GM12864 (cell line): ENCODE measurements at regions not wholly inside any gene's neighbourhood (a gene's known extent, or its start where the extent isn't known, plus 50 kb on each side); places are given as distances from the start of the nearest gene placed in this dataset.

ENCODE experiments used
- DNase-seq: peaks from one replicate; pipeline ENCODE4 v3.0.0-alpha.2; 2011; ENCODE audit warnings: low read depth
- H3K4me3 ChIP-seq: 2 replicates; pipeline ENCODE4 v1.5.1; 2011; ENCODE audit warnings: mild to moderate bottlenecking, low read depth, low read length, control low read depth
- CTCF ChIP-seq: IDR thresholded peaks from 2 replicates; pipeline ENCODE4 v1.5.1; 2011; ENCODE audit warnings: low read depth, mild to moderate bottlenecking, moderate library complexity, low read length, control low read depth, inconsistent platforms; ENCODE audit errors: missing control alignments

GRCh38 chr7:85529831-85530230, 343.0 kb upstream of the SEMA3D start:
- no peak for TF ChIP-seq CTCF
- no peak overlapping the region for H3K4me3 ChIP-seq
- no peak for DNase-seq

- TF ChIP-seq CTCF = no peak
- DNase-seq = no peak
- H3K4me3 ChIP-seq = no peak overlapping the region
Observed at GRCh38 chr7:85529201-85529600, 342.3 kb upstream of the SEMA3D start.

GRCh38 chr7:85528581-85528980, 341.7 kb upstream of the SEMA3D start:
- DNase-seq = no peak
- no peak overlapping the region for H3K4me3 ChIP-seq
- no peak for TF ChIP-seq CTCF

- no peak for DNase-seq
Observed at GRCh38 chr7:85525676-85526075, 338.8 kb upstream of the SEMA3D start.

GRCh38 chr7:85522070-85522469, 335.2 kb upstream of the SEMA3D start:
- no peak for TF ChIP-seq CTCF
- H3K4me3 ChIP-seq = no peak overlapping the region
- no peak for DNase-seq

More at GRCh38 chr7:85525676-85526075, 338.8 kb upstream of the SEMA3D start:
- H3K4me3 ChIP-seq = no peak overlapping the region
- no peak for TF ChIP-seq CTCF

GRCh38 chr7:85521108-85521694, 334.3 kb upstream of the SEMA3D start:
- no peak for TF ChIP-seq CTCF
- no peak overlapping the region for H3K4me3 ChIP-seq
- DNase-seq = no peak

- no peak overlapping the region for H3K4me3 ChIP-seq
- DNase-seq = no peak
- no peak for TF ChIP-seq CTCF
Observed at GRCh38 chr7:85520175-85520574, 333.3 kb upstream of the SEMA3D start.
